Gastrocnemius medialis (tissue), 4 donors: ENCODE measurements at regions not wholly inside any gene's neighbourhood (a gene's known extent, or its start where the extent isn't known, plus 50 kb on each side); places are given as distances from the start of the nearest gene placed in this dataset.

ENCODE experiments used
- POLR2A ChIP-seq, 2 donors: fragments of 450-650 bp; IDR thresholded peaks; one replicate each; pipeline ENCODE4 v1.6.1; 2017; ENCODE audit warnings: antibody characterized with exemption in 2 of 2, mild to moderate bottlenecking in 2 of 2, moderate library complexity in 2 of 2
- TF ChIP-seq, protein P1 (sequence below), 5 experiments: fragments of 450-650 bp in 3 of 5; fragments of 200-600 bp in 2 of 5; sonication (generic) in 2 of 5; IDR thresholded peaks in 4 of 5; conservative IDR thresholded peaks in 1 of 5; 1 replicate in 4 of 5; 2 replicates in 1 of 5; pipeline ENCODE4 v1.5.1; 2016 to 2019; ENCODE audit warnings: antibody characterized with exemption in 5 of 5, mild to moderate bottlenecking in 3 of 5, moderate library complexity in 3 of 5

DNA sequence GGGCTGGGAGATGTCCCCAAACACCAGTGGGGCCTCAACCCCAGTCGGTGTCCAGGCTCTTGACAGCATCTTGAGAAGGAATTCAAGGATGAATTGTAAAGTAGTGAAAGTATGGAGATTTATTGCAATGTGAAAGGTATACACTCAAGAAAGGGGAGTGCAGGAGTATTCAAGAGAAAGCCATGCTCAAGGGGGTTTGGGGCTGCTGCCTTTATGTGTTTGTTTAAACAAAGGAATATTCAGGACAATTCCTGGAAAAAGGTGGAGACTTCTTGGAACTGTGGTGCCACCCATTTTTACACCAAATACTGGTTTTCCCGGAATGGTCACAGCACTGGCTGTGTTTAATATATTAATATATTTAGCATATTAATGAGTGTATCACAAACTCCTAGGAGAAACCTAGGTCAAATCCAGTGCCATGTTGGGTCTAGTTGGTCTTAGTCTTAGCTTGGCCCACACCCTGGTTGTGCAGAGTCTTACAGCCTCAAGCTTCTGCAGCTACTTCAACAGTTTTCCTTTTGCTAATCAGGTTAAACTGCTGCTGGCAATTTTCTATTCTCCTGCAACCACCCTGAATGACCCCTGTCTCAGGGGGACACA, 138.5 kb upstream of the TMTC4 start:
- TF ChIP-seq, protein P1, sequence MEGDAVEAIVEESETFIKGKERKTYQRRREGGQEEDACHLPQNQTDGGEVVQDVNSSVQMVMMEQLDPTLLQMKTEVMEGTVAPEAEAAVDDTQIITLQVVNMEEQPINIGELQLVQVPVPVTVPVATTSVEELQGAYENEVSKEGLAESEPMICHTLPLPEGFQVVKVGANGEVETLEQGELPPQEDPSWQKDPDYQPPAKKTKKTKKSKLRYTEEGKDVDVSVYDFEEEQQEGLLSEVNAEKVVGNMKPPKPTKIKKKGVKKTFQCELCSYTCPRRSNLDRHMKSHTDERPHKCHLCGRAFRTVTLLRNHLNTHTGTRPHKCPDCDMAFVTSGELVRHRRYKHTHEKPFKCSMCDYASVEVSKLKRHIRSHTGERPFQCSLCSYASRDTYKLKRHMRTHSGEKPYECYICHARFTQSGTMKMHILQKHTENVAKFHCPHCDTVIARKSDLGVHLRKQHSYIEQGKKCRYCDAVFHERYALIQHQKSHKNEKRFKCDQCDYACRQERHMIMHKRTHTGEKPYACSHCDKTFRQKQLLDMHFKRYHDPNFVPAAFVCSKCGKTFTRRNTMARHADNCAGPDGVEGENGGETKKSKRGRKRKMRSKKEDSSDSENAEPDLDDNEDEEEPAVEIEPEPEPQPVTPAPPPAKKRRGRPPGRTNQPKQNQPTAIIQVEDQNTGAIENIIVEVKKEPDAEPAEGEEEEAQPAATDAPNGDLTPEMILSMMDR (IDR thresholded peaks at IDR 0.05 in 4 of 5, conservative IDR thresholded peaks at IDR 0.05 in 1 of 5), result no peak
- TF ChIP-seq POLR2A (IDR thresholded peaks at IDR 0.05), result no peak
